KMS-11 (cell line): ENCODE measurements at regions not wholly inside any gene's neighbourhood (a gene's known extent, or its start where the extent isn't known, plus 50 kb on each side); places are given as distances from the start of the nearest gene placed in this dataset.

Experiments used
- H2AFZ ChIP-seq: fragments of 200-600 bp; sonication (generic); 2 replicates; pipeline ENCODE4 v1.6.1; 2016; ENCODE audit warnings: antibody characterized with exemption, mixed run types, low read depth
- H3K27ac ChIP-seq: fragments of 200-600 bp; sonication (generic); 2 replicates; pipeline ENCODE4 v1.6.1; 2016; ENCODE audit warnings: mild to moderate bottlenecking, mixed run types
- H3K27me3 ChIP-seq: fragments of 200-600 bp; sonication (generic); 2 replicates; pipeline ENCODE4 v1.6.1; 2017; ENCODE audit warnings: mild to moderate bottlenecking, low read depth, mixed run types, moderate library complexity; ENCODE audit not compliant: insufficient read depth
- H3K36me3 ChIP-seq: fragments of 200-600 bp; sonication (generic); 2 replicates; pipeline ENCODE4 v1.6.1; 2017; ENCODE audit warnings: mild to moderate bottlenecking, mixed run types; ENCODE audit not compliant: insufficient read depth
- H3K4me1 ChIP-seq: fragments of 200-600 bp; sonication (generic); 2 replicates; pipeline ENCODE4 v1.6.1; 2016; ENCODE audit warnings: mild to moderate bottlenecking, low read depth, mixed run types; ENCODE audit not compliant: poor library complexity, severe bottlenecking
- H3K4me2 ChIP-seq: fragments of 200-600 bp; sonication (generic); 2 replicates; pipeline ENCODE4 v1.7.0; 2016; ENCODE audit warnings: mild to moderate bottlenecking, mixed run types
- H3K4me3 ChIP-seq: fragments of 200-600 bp; sonication (generic); IDR thresholded peaks from 2 replicates; pipeline ENCODE4 v1.6.1; 2017; ENCODE audit warnings: low read depth, low read length, mixed read lengths; ENCODE audit not compliant: insufficient read depth
- H3K79me2 ChIP-seq: fragments of 200-600 bp; sonication (generic); 2 replicates; pipeline ENCODE4 v1.6.1; 2016; ENCODE audit warnings: low read depth, mixed run types; ENCODE audit not compliant: insufficient read depth
- H3K9ac ChIP-seq: fragments of 200-600 bp; sonication (generic); 2 replicates; pipeline ENCODE4 v1.6.1; 2016; ENCODE audit warnings: mild to moderate bottlenecking, mixed run types
- H4K20me1 ChIP-seq: fragments of 200-600 bp; sonication (generic); 2 replicates; pipeline ENCODE4 v1.6.1; 2016; ENCODE audit warnings: mild to moderate bottlenecking, mixed run types; ENCODE audit not compliant: insufficient read depth
- TF ChIP-seq, protein P1 (sequence below): fragments of 200-600 bp; sonication (generic); conservative IDR thresholded peaks from 2 replicates; pipeline ENCODE4 v1.6.1; 2017; ENCODE audit warnings: low read depth, mild to moderate bottlenecking, antibody characterized with exemption, low read length, moderate library complexity, mixed read lengths

DNA sequence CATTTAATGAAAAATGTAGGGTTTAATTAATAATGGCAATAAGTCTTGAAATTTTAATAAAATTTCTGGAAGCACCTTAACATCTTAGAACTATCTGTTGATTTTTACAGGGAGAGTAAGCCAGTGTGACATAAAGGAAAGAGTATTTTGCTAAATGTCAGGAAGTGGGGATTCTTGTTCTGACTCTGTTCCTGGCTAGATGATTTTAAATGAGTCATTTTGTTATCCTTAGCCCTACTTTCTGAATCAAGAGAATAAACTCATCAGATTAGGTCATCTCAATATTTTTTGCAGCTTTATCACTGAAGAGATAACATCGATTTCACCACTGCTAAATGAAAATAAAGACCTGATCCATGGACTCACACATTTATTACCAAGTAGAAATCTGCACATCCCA lies 377.5 kb upstream of the CYRIA start:
- Histone ChIP-seq H4K20me1 (no peaks in the 10 kb centered on the region), H3K4me1 (no peaks in the 10 kb centered on the region), H3K27ac (no peak overlapping the region), H3K27me3 (no peaks in the 10 kb centered on the region), H3K9ac (no peak overlapping the region), H3K4me3 (no peak overlapping the region), H3K79me2 (no peaks in the 10 kb centered on the region), H3K4me2 (no peak overlapping the region), H3K36me3 (no peaks in the 10 kb centered on the region), H2AFZ (no peak overlapping the region)
- TF ChIP-seq, protein P1, sequence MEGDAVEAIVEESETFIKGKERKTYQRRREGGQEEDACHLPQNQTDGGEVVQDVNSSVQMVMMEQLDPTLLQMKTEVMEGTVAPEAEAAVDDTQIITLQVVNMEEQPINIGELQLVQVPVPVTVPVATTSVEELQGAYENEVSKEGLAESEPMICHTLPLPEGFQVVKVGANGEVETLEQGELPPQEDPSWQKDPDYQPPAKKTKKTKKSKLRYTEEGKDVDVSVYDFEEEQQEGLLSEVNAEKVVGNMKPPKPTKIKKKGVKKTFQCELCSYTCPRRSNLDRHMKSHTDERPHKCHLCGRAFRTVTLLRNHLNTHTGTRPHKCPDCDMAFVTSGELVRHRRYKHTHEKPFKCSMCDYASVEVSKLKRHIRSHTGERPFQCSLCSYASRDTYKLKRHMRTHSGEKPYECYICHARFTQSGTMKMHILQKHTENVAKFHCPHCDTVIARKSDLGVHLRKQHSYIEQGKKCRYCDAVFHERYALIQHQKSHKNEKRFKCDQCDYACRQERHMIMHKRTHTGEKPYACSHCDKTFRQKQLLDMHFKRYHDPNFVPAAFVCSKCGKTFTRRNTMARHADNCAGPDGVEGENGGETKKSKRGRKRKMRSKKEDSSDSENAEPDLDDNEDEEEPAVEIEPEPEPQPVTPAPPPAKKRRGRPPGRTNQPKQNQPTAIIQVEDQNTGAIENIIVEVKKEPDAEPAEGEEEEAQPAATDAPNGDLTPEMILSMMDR: no peak

DNA sequence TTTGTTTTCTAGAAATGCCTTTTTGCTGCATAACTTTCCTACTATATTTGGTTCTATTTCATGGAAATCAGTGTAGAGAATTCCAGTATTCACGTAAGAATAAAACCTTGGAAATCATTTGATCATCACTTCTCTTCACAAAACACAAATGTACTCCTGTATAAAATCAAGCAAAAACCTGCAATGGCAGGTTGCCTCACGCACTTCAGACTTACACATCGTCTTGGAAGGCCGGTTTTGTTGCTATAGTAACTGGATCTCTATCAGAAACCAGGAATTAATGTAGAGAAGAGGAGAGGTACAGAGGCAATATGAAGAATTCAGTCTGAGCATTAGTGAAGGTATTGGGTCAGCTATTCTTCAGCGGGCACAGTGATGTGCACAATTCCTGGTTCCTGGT lies 370.7 kb upstream of the CYRIA start:
- no peak overlapping the region for H3K4me3 ChIP-seq
- no peaks in the 10 kb centered on the region for H3K4me1 ChIP-seq
- no peaks in the 10 kb centered on the region for H3K79me2 ChIP-seq
- H3K36me3 ChIP-seq: no peaks in the 10 kb centered on the region
- no peak overlapping the region for H2AFZ ChIP-seq
- TF ChIP-seq, protein P1: no peak
- no peak overlapping the region for H3K27ac ChIP-seq
- no peak overlapping the region for H3K4me2 ChIP-seq
- H3K9ac ChIP-seq: no peak overlapping the region
- no peaks in the 10 kb centered on the region for H3K27me3 ChIP-seq
- no peaks in the 10 kb centered on the region for H4K20me1 ChIP-seq

DNA sequence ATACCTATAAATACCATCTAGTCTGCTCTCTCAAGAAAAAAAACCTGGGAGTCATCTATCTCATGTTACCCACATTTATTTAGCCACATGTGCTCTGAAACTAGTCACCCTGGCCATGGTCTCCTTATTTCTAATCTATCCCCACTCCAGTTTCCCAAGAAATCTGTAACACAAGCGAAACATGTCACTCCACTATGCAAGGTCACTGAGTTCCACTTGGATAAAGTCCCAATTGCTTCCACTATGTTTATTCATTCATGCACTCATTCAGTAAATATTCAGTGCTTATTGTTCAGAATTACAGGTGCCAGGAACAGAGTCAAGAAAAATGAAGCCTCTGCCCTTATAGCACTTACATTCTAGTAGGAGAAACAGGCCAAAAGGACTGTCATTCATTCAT lies 369.4 kb upstream of the CYRIA start:
- no peaks in the 10 kb centered on the region for H3K36me3 ChIP-seq
- H4K20me1 ChIP-seq: no peaks in the 10 kb centered on the region
- H2AFZ ChIP-seq: no peak overlapping the region
- H3K27me3 ChIP-seq: no peaks in the 10 kb centered on the region
- no peak overlapping the region for H3K27ac ChIP-seq
- H3K4me2 ChIP-seq: no peak overlapping the region
- H3K4me1 ChIP-seq: no peaks in the 10 kb centered on the region
- no peaks in the 10 kb centered on the region for H3K79me2 ChIP-seq
- no peak overlapping the region for H3K9ac ChIP-seq
- H3K4me3 ChIP-seq: no peak overlapping the region
- TF ChIP-seq, protein P1: no peak

DNA sequence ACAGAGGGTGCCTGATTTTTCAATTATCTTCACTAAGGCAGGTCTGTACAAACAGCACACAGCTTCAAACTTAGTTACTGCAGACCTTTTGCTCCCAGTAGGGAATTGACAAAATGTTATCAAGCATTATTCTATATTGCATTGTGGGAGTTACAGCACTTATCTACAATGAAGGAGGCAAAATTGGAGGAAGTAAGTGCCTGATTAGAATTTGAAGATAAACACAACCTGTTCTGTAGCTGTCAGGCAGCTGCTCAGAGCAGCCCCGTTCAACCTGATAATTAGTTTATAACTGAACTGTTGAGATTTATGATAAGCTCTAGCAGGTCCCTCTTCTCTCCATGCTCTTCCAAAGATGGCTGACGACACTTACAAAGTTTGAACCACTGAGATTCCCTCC lies 364.4 kb upstream of the CYRIA start:
- H3K79me2 ChIP-seq: no peaks in the 10 kb centered on the region
- no peaks in the 10 kb centered on the region for H3K36me3 ChIP-seq
- H2AFZ ChIP-seq: no peak overlapping the region
- H3K27me3 ChIP-seq: no peaks in the 10 kb centered on the region
- no peak overlapping the region for H3K4me3 ChIP-seq
- H4K20me1 ChIP-seq: no peaks in the 10 kb centered on the region
- H3K4me2 ChIP-seq: no peak overlapping the region
- H3K9ac ChIP-seq: no peak overlapping the region
- TF ChIP-seq, protein P1: no peak
- no peak overlapping the region for H3K27ac ChIP-seq
- H3K4me1 ChIP-seq: no peaks in the 10 kb centered on the region

DNA sequence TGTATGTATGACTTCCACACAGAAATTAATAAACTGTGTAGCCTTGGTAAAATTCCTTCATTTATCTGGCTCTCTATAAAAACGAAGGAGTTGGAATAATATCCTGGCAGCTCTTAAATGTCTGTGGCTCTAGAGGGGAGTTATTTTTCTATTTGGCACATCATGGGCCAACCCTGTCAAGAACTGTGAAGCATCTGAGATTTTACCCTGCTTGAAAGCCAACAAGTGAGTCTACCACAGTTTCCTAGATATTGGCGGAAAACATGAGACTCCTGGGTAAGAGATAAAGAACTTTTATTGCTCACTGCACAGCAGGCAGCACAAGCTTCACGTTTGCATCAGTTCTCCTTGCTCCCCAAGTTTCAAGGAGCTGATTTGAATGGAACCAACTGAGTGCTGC lies 346.7 kb upstream of the CYRIA start:
- no peaks in the 10 kb centered on the region for H3K27me3 ChIP-seq
- H3K4me3 ChIP-seq: no peak overlapping the region
- H3K4me2 ChIP-seq: no peak overlapping the region
- no peaks in the 10 kb centered on the region for H3K79me2 ChIP-seq
- H4K20me1 ChIP-seq: no peaks in the 10 kb centered on the region
- H3K27ac ChIP-seq: no peak overlapping the region
- H3K36me3 ChIP-seq: no peaks in the 10 kb centered on the region
- no peak overlapping the region for H3K9ac ChIP-seq
- no peak overlapping the region for H2AFZ ChIP-seq
- no peaks in the 10 kb centered on the region for H3K4me1 ChIP-seq
- TF ChIP-seq, protein P1: no peak
